ENCODE measurements at regions not wholly inside any gene's neighbourhood (a gene's known extent, or its start where the extent isn't known, plus 50 kb on each side); places are given as distances from the start of the nearest gene placed in this dataset.

- DNase-seq = no peak
Observed at GRCh38 chr13:21319869-21320641, 139.0 kb downstream of the ZDHHC20 start.

DNA sequence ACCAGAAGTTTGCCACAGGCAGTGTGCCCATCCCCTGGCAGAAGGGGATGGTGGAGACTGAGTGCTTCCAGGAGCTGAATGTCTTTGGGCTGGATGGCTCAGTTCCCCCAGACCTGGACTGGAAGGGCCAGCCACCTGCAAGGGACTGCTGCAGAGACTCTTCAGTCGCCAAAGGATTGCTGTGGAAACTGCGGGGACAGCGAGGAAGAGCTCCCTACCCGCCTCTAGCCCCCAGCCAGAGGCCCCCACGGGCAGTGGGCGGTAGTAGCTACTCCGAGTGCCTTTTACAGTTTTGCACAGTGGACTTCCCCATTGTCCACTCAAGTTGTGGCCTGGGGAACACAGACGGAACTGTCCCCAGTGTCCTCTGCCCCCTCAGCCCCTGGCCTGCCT, 138.5 kb downstream of the ZDHHC20 start:
- DNase-seq = no peak

DNA sequence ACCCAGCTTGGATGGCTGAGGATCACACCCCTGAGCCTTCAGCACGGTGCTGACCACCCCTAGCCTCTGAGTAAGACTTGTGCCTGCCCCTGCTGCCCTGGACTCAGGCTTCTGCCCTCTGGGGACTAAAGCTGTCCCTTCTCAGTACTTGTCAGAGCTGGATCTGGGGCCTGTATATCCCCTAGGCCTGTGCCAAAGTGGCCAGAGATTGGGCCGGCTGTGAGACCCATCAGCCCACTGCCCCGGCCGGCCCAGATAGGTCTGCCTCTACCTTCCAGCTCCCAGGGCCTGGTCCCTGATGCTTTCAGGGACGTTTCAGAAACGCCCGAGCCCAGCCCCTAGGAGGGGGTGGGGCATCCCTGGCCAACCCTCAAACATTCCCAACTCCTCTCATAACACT, 137.8 kb downstream of the ZDHHC20 start:
- DNase-seq = no peak

GRCh38 chr13:21322327-21322965, 136.7 kb downstream of the ZDHHC20 start:
- DNase-seq = no peak
